BE2C (cell line): ENCODE measurements at regions not wholly inside any gene's neighbourhood (a gene's known extent, or its start where the extent isn't known, plus 50 kb on each side); places are given as distances from the start of the nearest gene placed in this dataset.

Source experiments
- DNase-seq: peaks from one replicate; pipeline ENCODE4 v3.0.0-alpha.2; 2020
- H3K27me3 ChIP-seq: fragments of 250-450 bp; sonication (Bioruptor Pico); 2 replicates; pipeline ENCODE4 v1.5.1; 2020; ENCODE audit warnings: mild to moderate bottlenecking
- H3K36me3 ChIP-seq: fragments of 250-450 bp; sonication (Bioruptor Pico); 2 replicates; pipeline ENCODE4 v1.5.1; 2020; ENCODE audit warnings: mild to moderate bottlenecking
- H3K4me1 ChIP-seq: fragments of 250-450 bp; sonication (Bioruptor Pico); 2 replicates; pipeline ENCODE4 v1.5.1; 2020
- H3K4me3 ChIP-seq: 2 replicates; pipeline ENCODE4 v1.5.1; 2011; ENCODE audit warnings: low read depth, low read length
- H3K9me3 ChIP-seq: fragments of 250-450 bp; sonication (Bioruptor Pico); 2 replicates; pipeline ENCODE4 v1.5.1; 2020
- CTCF ChIP-seq: IDR thresholded peaks from 2 replicates; pipeline ENCODE4 v1.5.1; 2012; ENCODE audit warnings: mild to moderate bottlenecking, low read depth, low read length

GRCh38 chr12:126147321-126147720 is 1082.1 kb downstream of the AACS start:
- DNase-seq = no peak

GRCh38 chr12:126156806-126157574 is 1091.8 kb downstream of the AACS start:
- TF ChIP-seq CTCF = no peak
- H3K4me3 ChIP-seq = no peak overlapping the region
- no peaks in the 10 kb centered on the region for H3K4me1 ChIP-seq
- DNase-seq = no peak
- H3K36me3 ChIP-seq = no peaks in the 10 kb centered on the region
- no peaks in the 10 kb centered on the region for H3K9me3 ChIP-seq
- no peaks in the 10 kb centered on the region for H3K27me3 ChIP-seq

More at GRCh38 chr12:126147321-126147720, 1082.1 kb downstream of the AACS start:
- Histone ChIP-seq H3K9me3 (0 out of 2 replicates have a peak, but pooled peaks cover 4% of the 10 kb centered on the region), H3K4me3 (no peak overlapping the region), H3K27me3 (no peaks in the 10 kb centered on the region), H3K36me3 (no peaks in the 10 kb centered on the region), H3K4me1 (no peaks in the 10 kb centered on the region)
- no peak for TF ChIP-seq CTCF

GRCh38 chr12:126157575-126157966 is 1092.3 kb downstream of the AACS start:
- DNase-seq = no peak
- no peak for TF ChIP-seq CTCF
- Histone ChIP-seq H3K4me1 (no peaks in the 10 kb centered on the region), H3K36me3 (no peaks in the 10 kb centered on the region), H3K27me3 (no peaks in the 10 kb centered on the region), H3K4me3 (no peak overlapping the region), H3K9me3 (no peaks in the 10 kb centered on the region)

GRCh38 chr12:126159139-126159538 is 1093.9 kb downstream of the AACS start:
- Histone ChIP-seq H3K4me1 (no peaks in the 10 kb centered on the region), H3K9me3 (no peaks in the 10 kb centered on the region; the same call in 1 of the 2 replicates), H3K27me3 (no peaks in the 10 kb centered on the region), H3K4me3 (no peak overlapping the region), H3K36me3 (no peaks in the 10 kb centered on the region)
- TF ChIP-seq CTCF = no peak
- no peak for DNase-seq

- Histone ChIP-seq H3K36me3 (no peaks in the 10 kb centered on the region), H3K4me3 (no peak overlapping the region), H3K4me1 (no peaks in the 10 kb centered on the region), H3K9me3 (no peaks in the 10 kb centered on the region; the same call in 1 of the 2 replicates), H3K27me3 (no peaks in the 10 kb centered on the region)
- no peak for TF ChIP-seq CTCF
- DNase-seq = no peak
Measured at GRCh38 chr12:126160912-126161311, 1095.7 kb downstream of the AACS start.

- Histone ChIP-seq H3K9me3 (no peaks in the 10 kb centered on the region; the same call in 1 of the 2 replicates), H3K27me3 (no peaks in the 10 kb centered on the region), H3K36me3 (no peaks in the 10 kb centered on the region), H3K4me3 (no peak overlapping the region), H3K4me1 (no peaks in the 10 kb centered on the region)
- no peak for DNase-seq
- TF ChIP-seq CTCF = no peak
Measured at GRCh38 chr12:126163984-126164383, 1098.7 kb downstream of the AACS start.
